ENCODE measurements at regions not wholly inside any gene's neighbourhood (a gene's known extent, or its start where the extent isn't known, plus 50 kb on each side); places are given as distances from the start of the nearest gene placed in this dataset.

- TF ChIP-seq POLR2A (IDR thresholded peaks at IDR 0.05) (no peak), POLR2AphosphoS5 (IDR thresholded peaks at IDR 0.05) (no peak)
- TF ChIP-seq, protein P1, sequence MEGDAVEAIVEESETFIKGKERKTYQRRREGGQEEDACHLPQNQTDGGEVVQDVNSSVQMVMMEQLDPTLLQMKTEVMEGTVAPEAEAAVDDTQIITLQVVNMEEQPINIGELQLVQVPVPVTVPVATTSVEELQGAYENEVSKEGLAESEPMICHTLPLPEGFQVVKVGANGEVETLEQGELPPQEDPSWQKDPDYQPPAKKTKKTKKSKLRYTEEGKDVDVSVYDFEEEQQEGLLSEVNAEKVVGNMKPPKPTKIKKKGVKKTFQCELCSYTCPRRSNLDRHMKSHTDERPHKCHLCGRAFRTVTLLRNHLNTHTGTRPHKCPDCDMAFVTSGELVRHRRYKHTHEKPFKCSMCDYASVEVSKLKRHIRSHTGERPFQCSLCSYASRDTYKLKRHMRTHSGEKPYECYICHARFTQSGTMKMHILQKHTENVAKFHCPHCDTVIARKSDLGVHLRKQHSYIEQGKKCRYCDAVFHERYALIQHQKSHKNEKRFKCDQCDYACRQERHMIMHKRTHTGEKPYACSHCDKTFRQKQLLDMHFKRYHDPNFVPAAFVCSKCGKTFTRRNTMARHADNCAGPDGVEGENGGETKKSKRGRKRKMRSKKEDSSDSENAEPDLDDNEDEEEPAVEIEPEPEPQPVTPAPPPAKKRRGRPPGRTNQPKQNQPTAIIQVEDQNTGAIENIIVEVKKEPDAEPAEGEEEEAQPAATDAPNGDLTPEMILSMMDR (IDR thresholded peaks at IDR 0.05 in 8 of 11, conservative IDR thresholded peaks at IDR 0.05 in 3 of 11): no peak
Observed at GRCh38 chrY:21138056-21138758, 372.9 kb upstream of the RBMY1B start.
